ENCODE measurements at regions not wholly inside any gene's neighbourhood (a gene's known extent, or its start where the extent isn't known, plus 50 kb on each side); places are given as distances from the start of the nearest gene placed in this dataset.
A peak's percentile ranks its signal among the peaks of the same experiment; 100 is the strongest.

DNA sequence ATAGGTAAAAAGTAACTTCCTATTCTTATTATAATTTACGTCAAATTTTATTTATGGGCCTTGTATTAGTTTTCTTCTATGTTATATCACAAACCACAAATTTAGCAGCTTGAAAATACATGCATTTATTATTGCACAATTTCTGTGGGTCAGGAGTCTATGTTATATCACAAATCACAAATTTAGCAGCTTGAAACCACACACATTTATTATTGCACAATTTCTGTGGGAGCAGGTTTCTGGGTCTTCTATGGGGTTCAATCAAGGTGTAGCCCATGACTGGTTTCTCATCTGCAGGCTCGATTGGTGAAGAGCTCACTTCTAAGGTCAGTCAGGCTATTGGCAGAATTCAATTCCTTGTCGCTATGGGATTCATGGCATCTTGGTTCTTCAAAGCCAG is 332.7 kb upstream of the HAND2 start:
- Histone ChIP-seq H3K27me3 (no peaks in the 10 kb centered on the region), H3K27ac (no peak overlapping the region), H3K4me3 (no peak overlapping the region), H3K4me1 (peaks cover 0 to 4% (median 0%) of the 10 kb centered on the region in 12 donors), H3K36me3 (no peaks in the 10 kb centered on the region), H3K9me3 (peaks cover 0 to 18% (median 5%) of the 10 kb centered on the region in 12 donors)
- ATAC-seq (no peak), DNase-seq (no peak)
- WGBS, 4 donors: 84 to 88% (median 86%) methylated on average over 3 of the region's 3 CpGs
- no peak for TF ChIP-seq POLR2A (IDR thresholded peaks at IDR 0.05)
- TF ChIP-seq, protein P1, sequence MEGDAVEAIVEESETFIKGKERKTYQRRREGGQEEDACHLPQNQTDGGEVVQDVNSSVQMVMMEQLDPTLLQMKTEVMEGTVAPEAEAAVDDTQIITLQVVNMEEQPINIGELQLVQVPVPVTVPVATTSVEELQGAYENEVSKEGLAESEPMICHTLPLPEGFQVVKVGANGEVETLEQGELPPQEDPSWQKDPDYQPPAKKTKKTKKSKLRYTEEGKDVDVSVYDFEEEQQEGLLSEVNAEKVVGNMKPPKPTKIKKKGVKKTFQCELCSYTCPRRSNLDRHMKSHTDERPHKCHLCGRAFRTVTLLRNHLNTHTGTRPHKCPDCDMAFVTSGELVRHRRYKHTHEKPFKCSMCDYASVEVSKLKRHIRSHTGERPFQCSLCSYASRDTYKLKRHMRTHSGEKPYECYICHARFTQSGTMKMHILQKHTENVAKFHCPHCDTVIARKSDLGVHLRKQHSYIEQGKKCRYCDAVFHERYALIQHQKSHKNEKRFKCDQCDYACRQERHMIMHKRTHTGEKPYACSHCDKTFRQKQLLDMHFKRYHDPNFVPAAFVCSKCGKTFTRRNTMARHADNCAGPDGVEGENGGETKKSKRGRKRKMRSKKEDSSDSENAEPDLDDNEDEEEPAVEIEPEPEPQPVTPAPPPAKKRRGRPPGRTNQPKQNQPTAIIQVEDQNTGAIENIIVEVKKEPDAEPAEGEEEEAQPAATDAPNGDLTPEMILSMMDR (IDR thresholded peaks at IDR 0.05): no peak
- intact Hi-C loops (cut with DNase I): no loop called here

DNA sequence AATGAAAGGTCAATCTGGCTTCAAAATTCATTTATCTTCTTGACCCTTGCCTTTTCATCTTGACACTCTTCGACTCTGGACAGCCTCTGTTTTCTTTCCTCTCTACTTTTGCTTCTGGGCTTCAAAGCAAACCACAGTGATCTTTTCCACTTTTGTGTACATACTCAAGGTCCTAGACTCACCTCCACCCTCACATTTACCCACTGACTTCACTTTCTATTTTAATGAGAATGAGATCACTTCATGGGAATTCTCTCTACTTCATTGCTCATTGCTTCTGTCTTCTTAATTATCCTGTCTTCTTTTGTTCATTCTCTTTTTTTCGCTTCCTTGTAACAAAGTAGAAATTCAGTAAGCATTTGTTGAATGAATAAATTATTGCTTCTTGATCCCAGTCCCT is 330.1 kb upstream of the HAND2 start:
- Histone ChIP-seq H3K27ac (peak overlapping the region in 1 of 12 donors; percentile 5), H3K9me3 (peaks cover 0 to 14% (median 4%) of the 10 kb centered on the region in 12 donors), H3K4me3 (no peak overlapping the region), H3K36me3 (no peaks in the 10 kb centered on the region), H3K27me3 (no peaks in the 10 kb centered on the region), H3K4me1 (peaks cover 0 to 4% (median 0%) of the 10 kb centered on the region in 12 donors)
- no peak for DNase-seq
- TF ChIP-seq, protein P1 (IDR thresholded peaks at IDR 0.05): no peak
- no peak for TF ChIP-seq POLR2A (IDR thresholded peaks at IDR 0.05)
- WGBS, 4 donors: 50 to 63% (median 52%) methylated on average over 2 of the region's 2 CpGs
- intact Hi-C loops (cut with DNase I): no loop called here
- ATAC-seq: peak in 3 of 4 donors; percentile 47 to 72 (median 47)

- intact Hi-C loops (cut with DNase I): no loop called here
- TF ChIP-seq POLR2A (IDR thresholded peaks at IDR 0.05): no peak
- TF ChIP-seq, protein P1 (IDR thresholded peaks at IDR 0.05): no peak
- H3K9me3 ChIP-seq: peaks cover 0 to 5% (median 0%) of the 10 kb centered on the region in 12 donors
- H3K4me1 ChIP-seq: peaks cover 0 to 4% (median 0%) of the 10 kb centered on the region in 12 donors
- ATAC-seq (peak in 2 of 4 donors; percentile 42 to 60), DNase-seq (no peak)
- no peaks in the 10 kb centered on the region for H3K36me3 ChIP-seq
- no peaks in the 10 kb centered on the region for H3K27me3 ChIP-seq
- no peak overlapping the region for H3K4me3 ChIP-seq
- WGBS, 4 donors: 28 to 52% (median 31%) methylated on average over 6 of the region's 6 CpGs
- H3K27ac ChIP-seq: peak overlapping the region in 1 of 12 donors; percentile 5
Observed at GRCh38 chr4:173859091-173859713, 329.2 kb upstream of the HAND2 start.

DNA sequence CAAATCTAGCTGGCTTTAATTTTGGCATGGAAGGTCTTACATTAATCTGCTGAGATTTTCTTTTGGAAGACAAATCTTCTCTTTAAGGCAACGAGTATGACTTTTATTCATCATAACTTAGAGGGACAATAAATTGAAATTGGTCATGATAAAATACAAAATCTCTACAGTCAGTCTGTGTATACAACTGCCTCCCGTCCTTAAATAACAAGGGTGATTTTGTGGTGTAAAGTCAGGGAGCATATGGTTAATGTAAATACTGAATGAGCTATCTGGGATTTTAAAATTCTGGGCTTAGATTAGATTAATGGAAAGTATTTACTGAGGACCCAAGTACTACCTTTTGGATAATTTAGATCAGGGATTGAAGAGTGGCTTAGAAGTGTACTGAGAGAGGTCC is 328.4 kb upstream of the HAND2 start:
- WGBS, 4 donors: 48 to 84% (median 71%) methylated on average over 2 of the region's 2 CpGs
- Histone ChIP-seq H3K36me3 (no peaks in the 10 kb centered on the region), H3K27ac (no peak overlapping the region), H3K9me3 (no peaks in the 10 kb centered on the region), H3K4me1 (peaks cover 0 to 4% (median 0%) of the 10 kb centered on the region in 12 donors), H3K27me3 (no peaks in the 10 kb centered on the region), H3K4me3 (no peak overlapping the region)
- intact Hi-C loops (cut with DNase I): no loop called here
- ATAC-seq (no peak), DNase-seq (no peak)
- TF ChIP-seq POLR2A (IDR thresholded peaks at IDR 0.05): no peak
- TF ChIP-seq, protein P1 (IDR thresholded peaks at IDR 0.05): no peak

All from heart left ventricle (tissue), 16 donors.